A673 (cell line): ENCODE measurements at regions not wholly inside any gene's neighbourhood (a gene's known extent, or its start where the extent isn't known, plus 50 kb on each side); places are given as distances from the start of the nearest gene placed in this dataset.
A peak's percentile ranks its signal among the peaks of the same experiment; 100 is the strongest.

ENCODE experiments used
- BruUV-seq: library from RNA; stranded (reverse); fragments of 400-500 nt; replicated peaks from 2 replicates; lab custom pipeline; 2021; lab: Mats Ljungman, UMichigan
- CTCF ChIA-PET: fragments of 300-600 bp; sonication (Branson Sonifier 250); formaldehyde crosslinking; loops from one replicate; lab custom pipeline; 2022; ENCODE audit warnings: antibody characterized with exemption; lab: Charles Lee
- POLR2A ChIA-PET: fragments of 300-600 bp; sonication (Branson Sonifier 250); formaldehyde crosslinking; loops from one replicate; lab custom pipeline; 2022; ENCODE audit warnings: antibody characterized with exemption; ENCODE audit not compliant: low non-redundant PET; lab: Charles Lee
- DNase-seq: peaks from one replicate; pipeline ENCODE4 v3.0.0-alpha.2; 2015; ENCODE audit warnings: low spot score
- H3K27ac ChIP-seq: fragments of 200-600 bp; sonication (generic); 2 replicates; pipeline ENCODE4 v1.5.1; 2016; ENCODE audit warnings: mixed run types, low read depth, mild to moderate bottlenecking, mixed read lengths, antibody characterized with exemption, low read length; ENCODE audit not compliant: poor library complexity, severe bottlenecking
- H3K27me3 ChIP-seq: fragments of 200-600 bp; sonication (generic); replicated peaks from 2 replicates; pipeline ENCODE4 v1.6.1; 2017; ENCODE audit warnings: mixed run types, low read depth, mild to moderate bottlenecking, mixed read lengths, antibody characterized with exemption, low read length; ENCODE audit not compliant: insufficient read depth, poor library complexity
- H3K36me3 ChIP-seq: fragments of 200-600 bp; sonication (generic); 2 replicates; pipeline ENCODE4 v1.6.1; 2016; ENCODE audit warnings: mixed run types, mild to moderate bottlenecking, mixed read lengths, antibody characterized with exemption, low read length; ENCODE audit not compliant: insufficient read depth, poor library complexity, severe bottlenecking
- H3K4me1 ChIP-seq: fragments of 200-600 bp; sonication (generic); 2 replicates; pipeline ENCODE4 v1.6.1; 2017; ENCODE audit warnings: mixed run types, mild to moderate bottlenecking, mixed read lengths, antibody characterized with exemption, low read length; ENCODE audit not compliant: insufficient read depth, poor library complexity, severe bottlenecking
- H3K4me3 ChIP-seq: fragments of 200-600 bp; sonication (generic); 2 replicates; pipeline ENCODE4 v1.5.1; 2016; ENCODE audit warnings: low read depth, mixed run types, mild to moderate bottlenecking, mixed read lengths, low read length; ENCODE audit not compliant: poor library complexity, severe bottlenecking
- H3K9me3 ChIP-seq: fragments of 200-600 bp; sonication (generic); 2 replicates; pipeline ENCODE4 v1.6.1; 2016; ENCODE audit warnings: mixed run types, low read depth, mild to moderate bottlenecking, mixed read lengths, antibody characterized with exemption, low read length; ENCODE audit not compliant: poor library complexity, severe bottlenecking
- EZH2 ChIP-seq: fragments of 200-600 bp; sonication (generic); IDR thresholded peaks from 2 replicates; pipeline ENCODE4 v1.6.1; 2017; ENCODE audit warnings: borderline replicate concordance, low read depth, mild to moderate bottlenecking, mixed read lengths, antibody characterized with exemption, low read length; ENCODE audit not compliant: poor library complexity, severe bottlenecking
- intact Hi-C: fragments of 100-400 bp; cut with micrococcal nuclease; formaldehyde crosslinking; loops from one replicate; pipeline ENCODE4 v1.10.0; 2022; ENCODE audit not compliant: unreplicated experiment
- TF ChIP-seq, protein P1 (sequence below): fragments of 300-800, 200-600 bp; sonication (generic); conservative IDR thresholded peaks from 2 replicates; pipeline ENCODE4 v1.5.1; 2017; ENCODE audit warnings: low read depth, mild to moderate bottlenecking, antibody characterized with exemption, low read length, moderate library complexity, mixed read lengths

DNA sequence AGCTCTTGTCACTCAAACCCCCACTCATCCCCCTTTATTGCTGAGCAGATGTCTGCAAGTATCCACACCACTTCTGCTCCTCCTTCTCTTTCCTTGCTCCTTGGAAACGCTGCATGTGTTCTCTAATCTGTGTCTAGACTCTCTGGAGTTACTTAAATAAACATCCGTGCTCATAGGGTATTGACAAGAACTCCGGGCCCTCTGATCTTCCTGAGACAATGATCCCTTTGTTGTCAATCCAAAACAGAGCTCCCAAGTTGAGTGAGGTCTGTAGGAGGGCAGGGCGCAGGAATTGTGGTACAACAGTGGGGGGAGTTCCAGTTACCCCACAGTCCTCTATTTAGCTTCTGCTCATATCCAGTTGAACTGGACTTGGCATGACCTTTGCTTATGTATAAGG is 489.0 kb downstream of the SNAPC1 start:
- Histone ChIP-seq H3K4me1 (no peaks in the 10 kb centered on the region), H3K27me3 (no peaks in the 10 kb centered on the region), H3K4me3 (no peak overlapping the region), H3K9me3 (no peaks in the 10 kb centered on the region), H3K36me3 (no peaks in the 10 kb centered on the region), H3K27ac (no peak overlapping the region)
- DNase-seq = no peak
- BruUV-seq = no TSS peak
- no peak for TF ChIP-seq EZH2
- TF ChIP-seq, protein P1, sequence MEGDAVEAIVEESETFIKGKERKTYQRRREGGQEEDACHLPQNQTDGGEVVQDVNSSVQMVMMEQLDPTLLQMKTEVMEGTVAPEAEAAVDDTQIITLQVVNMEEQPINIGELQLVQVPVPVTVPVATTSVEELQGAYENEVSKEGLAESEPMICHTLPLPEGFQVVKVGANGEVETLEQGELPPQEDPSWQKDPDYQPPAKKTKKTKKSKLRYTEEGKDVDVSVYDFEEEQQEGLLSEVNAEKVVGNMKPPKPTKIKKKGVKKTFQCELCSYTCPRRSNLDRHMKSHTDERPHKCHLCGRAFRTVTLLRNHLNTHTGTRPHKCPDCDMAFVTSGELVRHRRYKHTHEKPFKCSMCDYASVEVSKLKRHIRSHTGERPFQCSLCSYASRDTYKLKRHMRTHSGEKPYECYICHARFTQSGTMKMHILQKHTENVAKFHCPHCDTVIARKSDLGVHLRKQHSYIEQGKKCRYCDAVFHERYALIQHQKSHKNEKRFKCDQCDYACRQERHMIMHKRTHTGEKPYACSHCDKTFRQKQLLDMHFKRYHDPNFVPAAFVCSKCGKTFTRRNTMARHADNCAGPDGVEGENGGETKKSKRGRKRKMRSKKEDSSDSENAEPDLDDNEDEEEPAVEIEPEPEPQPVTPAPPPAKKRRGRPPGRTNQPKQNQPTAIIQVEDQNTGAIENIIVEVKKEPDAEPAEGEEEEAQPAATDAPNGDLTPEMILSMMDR = no peak
- CTCF ChIA-PET = no interaction called here
- POLR2A ChIA-PET = no interaction called here
- intact Hi-C loops = no loop called here

DNA sequence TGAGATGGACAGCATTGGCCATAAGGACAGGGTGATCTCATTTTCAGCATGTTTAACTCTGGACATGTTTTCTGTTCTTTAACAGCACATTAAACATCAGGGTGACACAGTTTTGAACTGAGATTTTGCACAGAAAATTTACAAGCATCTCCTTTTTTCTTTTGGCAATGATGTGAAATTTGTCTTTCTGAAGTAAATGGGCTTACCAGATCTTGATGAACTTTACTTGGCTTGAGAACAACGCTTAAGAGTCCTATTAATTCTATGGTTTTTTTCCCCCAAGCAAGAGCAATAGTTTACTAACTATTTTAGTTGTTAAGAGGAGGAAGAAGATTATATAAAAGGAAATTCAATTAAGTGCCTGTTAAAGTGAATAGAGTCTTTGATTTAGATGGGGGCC is 491.0 kb downstream of the SNAPC1 start:
- no TSS peak for BruUV-seq
- no peaks in the 10 kb centered on the region for H3K4me1 ChIP-seq
- H3K4me3 ChIP-seq = no peak overlapping the region
- no peak for TF ChIP-seq EZH2
- TF ChIP-seq, protein P1 = no peak
- no peaks in the 10 kb centered on the region for H3K36me3 ChIP-seq
- H3K27ac ChIP-seq = no peak overlapping the region
- ChIA-PET CTCF (no interaction called here), POLR2A (no interaction called here)
- intact Hi-C loops = no loop called here
- H3K9me3 ChIP-seq = no peaks in the 10 kb centered on the region
- H3K27me3 ChIP-seq = no peaks in the 10 kb centered on the region
- DNase-seq = peak; percentile 10

DNA sequence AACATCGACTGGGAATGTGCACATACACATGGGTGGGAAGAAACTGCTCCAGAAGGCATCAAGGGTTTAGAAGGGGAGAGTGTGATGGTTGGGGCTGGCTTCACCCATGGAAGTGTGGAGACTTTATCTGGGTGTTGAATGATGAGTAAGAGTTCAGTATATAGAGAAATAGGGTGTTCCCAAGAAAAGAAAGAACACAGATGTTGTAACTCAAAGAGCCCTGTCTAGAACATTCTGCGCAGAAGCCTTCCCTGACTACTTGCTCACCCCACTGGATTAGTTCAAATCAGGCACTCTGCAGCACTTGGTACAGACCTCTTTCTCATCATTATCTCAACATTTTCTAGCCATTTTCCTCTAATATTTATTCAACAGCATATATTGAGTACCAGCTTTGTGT is 491.7 kb downstream of the SNAPC1 start:
- TF ChIP-seq EZH2 = no peak
- TF ChIP-seq, protein P1 = no peak
- Histone ChIP-seq H3K27me3 (no peaks in the 10 kb centered on the region), H3K4me3 (no peak overlapping the region), H3K27ac (no peak overlapping the region), H3K9me3 (no peaks in the 10 kb centered on the region), H3K36me3 (no peaks in the 10 kb centered on the region), H3K4me1 (no peaks in the 10 kb centered on the region)
- ChIA-PET POLR2A (no interaction called here), CTCF (no interaction called here)
- intact Hi-C loops = no loop called here
- no peak for DNase-seq
- no TSS peak for BruUV-seq
